GM19240 (cell line): ENCODE measurements at regions not wholly inside any gene's neighbourhood (a gene's known extent, or its start where the extent isn't known, plus 50 kb on each side); places are given as distances from the start of the nearest gene placed in this dataset.

Source experiments
- DNase-seq: peaks from one replicate; pipeline ENCODE4 v3.0.0; 2011; ENCODE audit warnings: low spot score; ENCODE audit not compliant: insufficient read length

DNA sequence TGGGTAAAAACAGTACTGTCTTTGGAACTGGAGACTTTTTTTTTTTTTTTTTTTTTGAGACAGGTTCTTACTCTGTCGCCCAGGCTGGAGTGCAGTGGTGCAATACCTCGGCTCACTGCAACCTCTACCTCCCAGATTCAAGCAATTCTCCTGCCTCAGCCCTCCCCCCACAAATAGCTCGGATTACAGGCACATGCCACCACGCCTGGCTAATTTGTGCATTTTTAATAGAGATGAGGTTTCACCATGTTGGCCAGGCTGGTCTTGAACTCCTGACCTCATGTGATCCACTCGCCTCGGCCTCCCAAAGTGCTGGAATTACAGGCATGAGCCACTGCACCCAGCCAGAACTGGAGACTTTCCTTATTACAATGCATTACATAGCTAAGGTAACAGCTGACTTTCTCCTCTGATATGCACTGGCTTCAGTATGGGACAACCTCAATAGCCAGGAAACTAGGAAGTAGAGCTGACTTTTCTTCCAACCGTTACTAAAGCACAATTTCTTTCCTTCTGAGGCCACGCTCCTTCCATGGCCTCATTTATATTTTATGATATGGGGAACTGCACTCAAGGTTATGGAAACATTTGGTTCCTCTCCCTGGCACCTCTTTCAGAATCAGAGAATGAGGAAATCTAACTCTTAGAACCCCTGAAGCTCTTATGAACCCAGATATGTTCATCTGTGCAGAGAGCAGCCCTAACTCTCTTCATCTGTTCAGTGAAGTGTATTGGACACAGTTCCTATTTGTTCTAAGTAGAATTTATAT, 53.5 kb upstream of the FAM9B start:
- no peak for DNase-seq

DNA sequence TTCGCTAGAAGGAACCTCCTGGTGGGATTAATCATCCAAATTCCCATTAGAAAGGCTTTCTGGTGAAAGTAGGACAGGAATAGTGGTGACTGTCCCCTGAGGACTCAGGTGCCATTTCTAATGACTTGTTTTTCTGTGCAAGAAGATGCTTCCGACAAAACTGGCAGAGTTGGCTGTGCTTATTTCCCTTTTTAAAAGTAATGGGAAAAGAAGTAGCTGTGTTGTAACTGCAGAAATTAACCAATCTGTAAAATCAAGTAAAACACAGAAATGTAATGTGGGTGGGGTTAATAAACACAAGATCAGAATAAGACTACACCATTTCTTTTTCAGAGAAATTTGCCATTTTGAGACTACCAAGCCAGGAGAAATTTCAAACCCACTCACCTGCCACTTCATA, 55.0 kb upstream of the FAM9B start:
- DNase-seq = no peak

DNA sequence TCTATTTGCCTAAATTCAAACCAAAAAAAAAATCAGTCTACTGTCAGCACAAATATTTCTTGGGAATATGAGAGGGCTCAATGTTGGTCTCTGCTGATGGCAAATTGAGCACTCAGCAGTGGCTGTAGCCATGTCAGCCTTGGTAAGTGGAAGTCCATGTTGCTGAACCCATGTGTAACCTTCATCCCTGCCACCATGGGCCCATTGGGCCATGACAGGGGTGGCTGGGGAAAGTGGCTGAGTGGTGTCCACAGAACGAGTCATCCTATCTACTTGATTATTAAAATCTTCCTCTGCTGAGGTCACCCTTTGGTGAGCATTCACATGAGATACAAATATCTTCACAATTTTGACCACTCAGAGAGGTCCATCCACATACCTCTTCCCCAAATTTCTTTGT, 56.8 kb upstream of the FAM9B start:
- DNase-seq = no peak

DNA sequence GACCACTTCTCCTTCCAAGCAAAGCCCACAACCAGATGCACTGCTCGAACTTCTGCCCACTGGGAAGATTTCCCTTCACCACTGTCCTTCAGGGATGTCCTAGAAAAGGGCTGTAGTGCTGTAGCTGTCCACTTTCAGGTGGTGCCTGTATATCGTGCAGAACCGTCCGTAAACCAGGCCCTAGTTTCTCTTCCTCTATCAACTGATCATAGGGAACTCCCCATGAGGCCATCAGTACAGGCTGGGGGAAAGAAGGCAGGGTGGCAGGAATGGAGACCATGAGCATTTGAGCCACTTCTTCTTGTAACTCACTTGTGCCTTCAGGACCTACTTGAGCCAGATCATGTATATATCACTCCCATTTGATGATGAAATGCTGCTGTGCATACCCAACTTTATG, 57.3 kb upstream of the FAM9B start:
- DNase-seq = no peak

DNA sequence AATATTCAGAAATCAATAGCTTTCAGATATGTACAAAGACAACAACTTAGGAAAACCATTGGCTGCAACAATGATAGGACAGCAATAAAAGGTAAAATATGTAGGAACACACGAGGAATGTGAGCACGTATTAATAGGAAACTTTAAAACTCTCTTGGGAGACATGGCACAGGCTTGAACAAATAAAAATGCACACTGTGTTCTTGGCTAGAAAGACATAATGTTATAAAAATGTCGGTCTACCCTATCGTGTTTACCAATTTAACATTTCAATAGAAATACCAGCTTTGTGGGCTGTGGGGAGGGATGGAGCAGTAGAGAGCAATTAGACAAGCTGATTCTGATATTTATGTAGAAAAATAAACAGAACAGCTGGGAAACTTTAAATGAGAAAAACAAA, 69.0 kb upstream of the FAM9B start:
- DNase-seq = no peak

DNA sequence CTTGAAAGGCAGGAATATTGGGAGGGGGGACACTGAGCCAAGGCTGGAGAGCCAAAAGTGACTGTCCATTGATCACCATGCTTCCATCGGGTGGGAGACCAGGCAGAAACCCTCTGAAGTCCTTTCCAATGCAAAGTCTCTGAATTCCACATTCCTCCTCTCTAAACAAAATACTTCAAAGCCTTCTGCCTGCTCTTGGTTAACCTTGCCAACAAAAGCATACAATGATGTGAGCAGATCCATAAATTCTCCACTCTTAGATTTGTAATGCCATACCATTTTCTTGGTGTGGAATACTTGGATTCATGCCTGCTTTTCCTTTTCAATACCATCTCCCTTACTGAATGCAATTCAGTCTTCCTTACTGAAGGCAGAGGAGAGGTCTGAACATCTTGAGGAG, 74.1 kb upstream of the FAM9B start:
- no peak for DNase-seq

DNA sequence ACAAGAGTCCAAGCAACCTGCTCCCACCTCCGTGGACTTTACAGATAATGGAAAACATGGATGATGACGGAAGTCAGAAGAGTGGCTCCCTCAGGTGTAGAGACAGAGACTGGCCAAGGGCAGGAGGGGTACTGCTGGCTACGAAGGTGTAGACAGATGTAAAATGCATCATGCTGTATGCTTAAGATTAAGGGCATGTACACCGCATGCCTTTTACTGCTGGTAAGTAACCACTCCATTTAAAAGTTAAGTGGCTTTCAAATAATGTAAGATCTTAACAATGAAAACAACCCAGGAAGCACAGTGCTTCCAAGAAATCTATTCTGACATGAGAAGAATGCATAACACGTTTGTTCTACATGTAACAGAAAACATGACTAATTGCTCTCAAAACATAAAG, 76.9 kb upstream of the FAM9B start:
- DNase-seq = no peak

DNA sequence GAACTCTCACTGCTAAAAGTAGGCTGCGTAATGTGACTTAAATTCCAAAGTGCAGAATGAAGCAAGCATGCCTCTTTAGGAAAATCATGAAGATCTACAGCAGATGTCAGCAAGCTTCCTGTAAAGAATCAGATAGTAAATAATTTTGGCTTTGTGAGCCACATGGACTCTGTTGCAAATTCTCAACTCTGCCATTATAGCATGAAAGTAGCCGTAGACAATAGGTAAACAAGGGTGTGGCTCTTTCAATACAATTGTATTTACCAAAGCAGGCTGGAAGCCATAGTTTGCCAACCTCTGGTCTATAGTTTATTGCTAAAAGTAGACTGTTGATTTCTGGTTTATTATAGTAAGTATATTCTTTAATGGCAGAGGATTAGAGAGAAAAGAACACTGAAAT, 80.3 kb upstream of the FAM9B start:
- DNase-seq = no peak

DNA sequence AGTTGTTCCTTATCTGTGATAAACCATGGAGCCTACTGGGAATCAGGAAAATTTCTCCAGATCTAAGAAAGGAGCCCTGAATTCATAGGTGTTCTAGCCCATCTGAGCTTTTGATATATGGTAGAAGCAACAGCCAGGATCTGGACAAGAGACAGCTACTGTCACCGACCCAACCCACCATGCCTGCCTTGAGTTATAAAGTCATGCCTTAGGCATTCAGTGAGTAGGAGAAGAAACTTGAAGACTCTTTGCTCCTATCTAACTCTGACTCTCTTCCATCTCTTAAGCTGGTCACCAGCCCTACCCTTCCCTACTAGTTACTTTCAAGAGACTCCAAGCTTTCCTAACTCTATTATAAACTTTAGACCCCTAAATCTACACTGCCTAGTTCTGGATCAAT, 83.9 kb upstream of the FAM9B start:
- DNase-seq = no peak

DNA sequence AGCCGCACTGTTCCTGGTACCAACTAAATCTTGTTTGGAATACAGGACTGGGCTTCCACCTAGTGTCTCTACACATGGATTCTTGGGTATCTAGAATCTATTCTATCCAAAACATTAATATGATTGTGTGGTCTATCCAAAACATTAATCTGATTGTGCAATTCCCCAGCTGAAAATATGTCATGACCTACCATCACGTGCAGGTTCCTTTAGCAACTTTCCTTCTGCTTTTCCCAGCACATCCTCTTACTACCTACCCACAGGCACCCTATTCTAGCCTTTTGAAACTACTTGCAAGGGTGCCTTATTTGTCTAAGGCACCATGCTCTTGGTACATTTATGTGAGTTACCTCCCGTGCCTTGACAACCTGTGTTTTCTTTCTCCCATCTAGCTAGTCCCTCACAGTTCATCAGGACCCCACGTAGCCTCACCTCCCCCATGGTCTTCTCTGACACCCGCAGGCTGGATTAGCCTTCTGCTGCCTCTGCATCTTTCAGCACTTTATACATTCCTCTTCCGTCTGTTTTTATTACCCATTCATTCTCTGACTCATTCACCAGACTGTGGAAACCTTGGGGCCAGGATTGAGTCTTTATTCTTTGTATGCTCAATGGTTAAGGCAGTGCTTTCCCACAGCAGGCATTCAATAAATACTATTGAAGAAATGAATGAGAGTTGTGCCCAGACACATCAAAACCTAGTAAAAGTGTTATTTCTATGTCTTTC, 88.8 kb upstream of the FAM9B start:
- DNase-seq = no peak

DNA sequence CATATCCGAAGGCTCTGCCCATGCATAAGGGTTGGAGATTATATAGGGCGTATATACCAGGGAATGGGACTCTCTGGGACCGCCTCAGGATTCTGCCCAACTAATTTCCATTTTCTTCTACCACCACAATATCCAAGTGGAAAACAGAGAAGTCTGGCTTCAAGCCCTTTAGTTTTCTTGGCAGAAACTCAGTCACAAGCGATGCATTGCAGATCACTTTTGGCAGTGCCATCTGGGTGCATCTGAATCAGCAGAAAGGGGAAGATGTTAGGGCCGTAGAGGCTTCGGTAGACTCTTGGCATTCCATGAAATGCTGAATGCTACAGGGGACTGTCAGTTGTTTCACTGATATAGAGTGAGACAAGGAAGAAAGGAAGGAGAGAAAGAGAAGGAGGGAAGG, 94.1 kb upstream of the FAM9B start:
- no peak for DNase-seq

DNA sequence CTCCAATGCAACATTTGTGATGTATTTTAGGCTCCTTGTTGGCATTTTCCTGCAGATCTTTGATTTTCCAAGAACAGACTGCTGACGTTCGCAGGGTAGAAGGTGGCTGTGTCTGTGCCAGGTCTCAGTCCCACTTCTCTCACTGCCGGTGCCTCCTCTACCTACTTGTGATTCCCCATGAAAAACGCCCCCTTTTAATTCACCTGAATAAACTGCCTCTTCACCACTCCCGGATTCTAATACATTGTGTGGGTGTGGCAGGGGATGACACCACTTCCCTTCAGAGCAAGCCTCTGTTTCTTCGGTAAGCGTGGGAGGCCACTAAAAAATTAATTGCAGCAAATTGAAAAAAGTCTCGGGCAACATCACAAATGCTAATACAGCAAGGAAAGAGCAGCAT, 96.1 kb upstream of the FAM9B start:
- DNase-seq = no peak

DNA sequence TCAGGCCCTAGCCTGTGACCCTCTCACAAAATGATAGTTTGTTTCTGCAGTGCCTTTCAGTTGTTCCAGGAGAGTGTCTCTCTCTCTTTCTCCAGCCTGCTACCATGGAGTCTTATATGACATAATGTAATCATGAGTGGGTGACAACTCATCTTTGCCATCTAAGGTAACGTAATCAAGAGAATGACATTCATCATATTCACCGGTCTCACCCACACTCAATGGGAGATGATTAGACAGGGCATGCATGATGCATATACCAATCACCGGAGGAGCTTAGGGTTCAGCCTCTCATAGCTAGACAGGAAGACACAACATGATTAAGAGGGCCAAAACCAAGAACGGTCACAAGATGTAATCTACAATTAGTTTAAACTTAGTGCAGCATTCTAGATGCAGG, 97.1 kb upstream of the FAM9B start:
- DNase-seq = no peak

DNA sequence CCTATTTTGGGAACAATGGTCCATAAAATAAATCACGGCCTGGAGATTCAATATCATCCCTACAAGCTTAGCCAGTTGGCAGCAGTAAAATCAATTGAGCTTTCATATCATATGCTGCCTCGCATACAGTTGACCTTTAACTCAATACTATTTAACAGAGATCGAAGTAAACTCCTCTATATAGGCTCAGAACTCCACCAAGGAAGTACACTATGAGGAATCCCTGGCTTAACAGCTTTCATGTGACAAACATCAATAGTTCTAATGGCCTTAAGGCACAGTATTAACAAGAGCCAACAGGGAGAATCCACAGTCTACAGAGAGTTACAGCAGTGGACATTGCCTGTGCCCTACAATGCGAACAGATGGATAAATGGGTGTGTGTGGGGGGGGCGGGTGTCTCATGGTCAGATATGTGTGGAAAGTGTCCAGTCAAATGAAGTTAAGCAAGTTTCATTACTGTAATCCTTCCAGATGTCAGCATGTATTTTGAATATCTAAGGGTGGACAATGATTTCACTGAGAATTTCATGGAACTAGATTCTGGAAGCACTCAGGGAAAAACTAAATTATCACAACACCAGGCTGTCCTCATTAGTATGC, 98.2 kb upstream of the FAM9B start:
- DNase-seq = no peak

DNA sequence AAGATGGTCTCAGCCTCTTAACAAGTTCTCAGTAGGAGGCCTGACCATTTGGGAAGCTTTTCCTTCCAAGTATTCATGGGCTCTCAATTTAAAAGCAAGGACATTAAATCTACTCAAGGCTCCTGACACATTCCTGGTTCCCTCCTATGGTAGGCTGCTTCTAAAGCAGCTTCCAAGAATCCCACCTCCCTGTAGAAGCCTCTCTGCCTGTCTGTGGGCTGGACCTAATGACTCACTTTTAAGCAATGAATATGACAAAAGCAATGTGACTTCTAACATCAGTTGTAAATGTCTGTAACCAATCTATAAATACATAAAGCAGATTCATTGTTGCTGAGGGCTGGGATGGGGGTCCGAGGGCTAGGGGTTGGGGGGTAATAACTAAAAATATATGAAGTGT, 99.5 kb upstream of the FAM9B start:
- DNase-seq = no peak

DNA sequence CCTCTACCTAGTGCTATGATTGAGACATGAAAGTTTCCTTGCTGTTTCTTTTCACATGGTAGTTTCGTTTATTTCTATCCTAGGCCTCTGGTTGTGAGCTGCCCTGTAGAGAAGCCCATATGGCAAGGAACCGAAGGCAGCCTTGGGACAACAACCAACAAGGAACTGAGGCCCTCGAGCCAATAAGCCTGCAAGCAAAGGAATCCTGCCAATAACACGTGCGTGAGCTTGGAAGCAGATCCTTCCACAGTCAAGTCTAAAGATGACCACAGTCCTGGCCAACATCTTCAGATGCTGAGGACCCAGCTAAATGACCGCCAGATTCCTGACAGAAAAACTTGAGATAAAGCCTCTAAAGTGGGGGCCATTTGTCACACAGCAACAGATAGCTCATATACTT, 100.4 kb upstream of the FAM9B start:
- no peak for DNase-seq

DNA sequence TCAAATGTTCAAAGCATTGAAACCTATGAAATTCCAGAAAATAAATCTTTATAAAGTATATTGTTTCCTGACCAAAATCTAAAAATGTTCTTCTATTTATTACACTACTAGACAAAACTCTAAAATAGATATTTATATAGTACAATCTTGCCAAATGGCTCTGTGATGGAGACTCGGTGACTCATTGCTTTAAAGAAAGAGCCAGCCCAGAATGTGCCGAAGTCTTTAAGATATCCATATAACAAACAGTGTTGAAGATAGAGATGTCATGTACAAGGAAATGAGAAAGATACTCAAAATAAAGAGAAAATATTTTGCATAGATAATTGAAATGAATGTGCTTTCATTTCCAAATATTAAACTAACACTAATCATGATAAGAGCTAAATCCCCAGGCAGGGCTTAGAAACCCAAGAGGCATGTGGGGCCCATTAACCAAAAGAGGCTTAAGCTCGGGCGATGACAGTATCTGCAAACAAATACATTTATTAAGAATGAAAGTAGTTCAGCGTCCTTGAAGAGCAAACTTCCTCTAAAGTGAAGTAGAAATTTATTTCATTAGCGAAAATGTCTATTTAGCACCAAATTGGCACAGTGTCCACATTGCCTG, 102.1 kb upstream of the FAM9B start:
- no peak for DNase-seq

DNA sequence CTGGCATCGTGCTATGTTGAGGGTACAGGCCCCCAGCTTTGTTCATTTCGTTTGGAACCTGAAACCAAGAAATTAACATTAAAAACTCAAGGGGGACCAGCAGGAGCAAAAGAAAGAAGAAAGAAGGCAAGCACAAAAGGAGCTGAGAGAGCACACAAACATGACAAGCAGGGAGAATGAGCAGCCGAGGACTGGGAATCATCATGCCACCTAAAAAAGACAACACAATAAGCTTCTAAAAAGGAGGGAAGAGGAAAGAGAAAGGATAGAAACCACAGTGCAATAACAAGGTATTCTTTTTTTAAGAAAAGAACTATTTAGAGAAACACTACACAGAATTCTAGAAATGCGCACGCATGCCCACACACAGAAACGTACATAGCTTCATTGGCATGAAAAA, 103.2 kb upstream of the FAM9B start:
- DNase-seq = no peak

DNA sequence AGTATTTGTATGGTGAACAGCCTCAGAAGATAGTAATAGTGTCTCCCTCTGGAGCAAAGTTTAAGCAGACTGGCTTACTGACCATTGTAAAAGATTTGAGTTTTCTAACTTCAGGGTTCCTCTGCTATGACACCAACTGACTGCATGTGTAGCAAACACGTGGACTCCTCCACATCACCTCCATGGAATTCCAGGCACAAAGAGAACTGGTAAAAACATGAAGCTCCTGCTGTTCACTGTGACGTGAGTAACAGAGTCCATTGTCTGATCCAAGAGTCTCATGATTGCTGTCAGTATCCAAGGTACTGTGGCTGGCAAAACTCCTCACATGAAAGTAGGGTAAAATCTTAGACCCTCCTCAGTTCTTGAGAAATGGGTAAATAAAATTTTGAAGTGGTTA, 107.6 kb upstream of the FAM9B start:
- DNase-seq = no peak

DNA sequence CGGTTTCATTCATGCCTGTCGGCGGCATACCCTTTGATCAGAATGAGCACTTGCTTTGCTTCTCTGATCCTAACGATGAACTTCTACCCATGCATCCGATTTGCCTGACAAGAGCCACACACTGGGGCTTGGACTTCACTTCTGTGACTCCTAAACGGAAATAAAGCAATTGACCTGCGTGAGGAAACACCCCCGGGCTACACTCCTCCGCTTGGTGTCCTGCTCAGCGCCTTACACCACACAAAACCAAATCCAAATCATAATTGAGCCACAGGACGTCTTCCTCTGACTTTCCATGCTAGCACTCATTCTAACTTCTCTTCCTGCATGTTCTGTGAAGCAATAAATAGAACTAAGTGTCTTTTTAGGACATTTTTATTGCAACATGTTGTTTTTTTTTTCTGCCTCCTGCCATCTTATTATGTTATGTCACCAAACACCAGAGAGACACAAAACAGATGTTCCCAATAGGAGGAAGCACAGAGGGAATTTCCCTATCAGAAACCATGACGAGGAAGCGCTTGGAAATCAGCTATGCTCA, 110.8 kb upstream of the FAM9B start:
- DNase-seq = no peak

DNA sequence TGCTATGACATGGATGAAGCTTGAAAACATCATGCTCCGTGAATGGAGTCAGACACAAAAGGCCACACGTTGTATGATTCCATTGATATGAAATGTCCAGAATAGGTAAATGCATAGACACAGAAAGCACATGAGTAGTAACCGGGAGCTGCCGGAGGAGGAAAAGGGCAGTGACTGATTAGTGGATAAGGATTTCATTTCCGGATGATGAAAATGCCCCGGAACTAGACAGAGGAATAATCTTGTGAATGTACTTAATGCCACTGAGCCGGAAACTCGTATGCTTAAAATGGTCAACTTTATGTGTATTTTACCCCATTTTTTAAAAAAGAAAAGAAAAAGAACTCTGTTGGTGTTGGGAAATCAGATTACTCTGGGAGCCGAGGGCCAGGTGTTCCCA, 112.7 kb upstream of the FAM9B start:
- DNase-seq = no peak

DNA sequence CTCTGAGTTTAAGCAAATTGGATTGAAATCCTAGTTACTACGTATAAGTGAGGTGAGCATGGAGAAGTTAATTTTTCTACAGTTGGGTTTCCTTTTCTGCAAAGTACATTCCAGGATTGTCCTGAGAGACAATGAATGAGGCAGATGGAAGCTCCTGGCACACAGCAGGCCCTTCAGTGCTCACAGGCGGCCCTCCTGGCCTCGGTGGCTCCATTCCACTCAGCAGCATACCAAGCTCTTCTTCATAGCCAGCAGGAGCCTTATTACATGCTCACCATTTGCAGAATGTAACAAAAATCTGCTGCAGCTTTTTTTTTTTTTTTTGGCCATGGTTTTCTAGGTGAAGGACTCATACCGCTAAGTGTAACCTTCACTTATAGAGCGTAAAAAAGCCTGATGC, 113.2 kb upstream of the FAM9B start:
- no peak for DNase-seq
